Vagina (tissue), 2 donors: ENCODE measurements at regions not wholly inside any gene's neighbourhood (a gene's known extent, or its start where the extent isn't known, plus 50 kb on each side); places are given as distances from the start of the nearest gene placed in this dataset.

Experiments
- DNase-seq, 2 donors: peaks; one replicate each; pipeline ENCODE4 v3.0.0-alpha.2; 2017; ENCODE audit errors: extremely low spot score in 2 of 2
- H3K27ac ChIP-seq: fragments of 200-600 bp; sonication (generic); one replicate; pipeline ENCODE4 v1.5.1; 2019
- H3K27me3 ChIP-seq: fragments of 200-600 bp; sonication (generic); one replicate; pipeline ENCODE4 v1.5.1; 2019
- H3K36me3 ChIP-seq, 2 donors: fragments of 200-600 bp; sonication (generic); one replicate each; pipeline ENCODE4 v1.5.1; 2017 to 2019
- H3K4me1 ChIP-seq: fragments of 200-600 bp; sonication (generic); one replicate; pipeline ENCODE4 v1.5.1; 2019
- H3K4me3 ChIP-seq, 2 donors: fragments of 200-600 bp; sonication (generic); 1 replicate in 1 of 2; 2 replicates in 1 of 2; pipeline ENCODE4 v1.5.1; 2016 to 2019
- H3K9me3 ChIP-seq: fragments of 200-600 bp; sonication (generic); one replicate; pipeline ENCODE4 v1.5.1; 2019
- CTCF ChIP-seq, 3 experiments: fragments of 450-650 bp in 2 of 3; fragments of 200-600 bp in 1 of 3; sonication (generic) in 1 of 3; IDR thresholded peaks; one replicate each; pipeline ENCODE4 v1.5.1; 2017 to 2019; ENCODE audit warnings: antibody characterized with exemption in 3 of 3, mild to moderate bottlenecking in 2 of 3, moderate library complexity in 2 of 3
- POLR2A ChIP-seq, 2 donors: fragments of 450-650 bp; IDR thresholded peaks; one replicate each; pipeline ENCODE4 v1.6.1; 2017; ENCODE audit warnings: antibody characterized with exemption in 2 of 2, mild to moderate bottlenecking in 2 of 2, moderate library complexity in 2 of 2
- POLR2AphosphoS5 ChIP-seq, 2 donors: sonication (generic); formaldehyde crosslinking; IDR thresholded peaks; one replicate each; pipeline ENCODE4 v1.9.0; 2017; ENCODE audit warnings: antibody characterized with exemption in 2 of 2, mild to moderate bottlenecking in 2 of 2, low read depth in 1 of 2; ENCODE audit not compliant: insufficient read depth in 1 of 2
- intact Hi-C: fragments of 100-400 bp; cut with DNase I; formaldehyde crosslinking; loops from one replicate; pipeline ENCODE4 v1.15.1; 2023

GRCh38 chr9:78666818-78667414, 370.0 kb downstream of the PSAT1 start:
- TF ChIP-seq POLR2A (IDR thresholded peaks at IDR 0.05) (no peak), POLR2AphosphoS5 (IDR thresholded peaks at IDR 0.05; ENCODE audit: insufficient read depth in 1 of 2, low read depth in 1 of 2) (no peak), CTCF (IDR thresholded peaks at IDR 0.05) (no peak)
- Histone ChIP-seq H3K27me3 (no peaks in the 10 kb centered on the region), H3K9me3 (no peaks in the 10 kb centered on the region), H3K36me3 (no peaks in the 10 kb centered on the region), H3K4me1 (no peaks in the 10 kb centered on the region), H3K4me3 (no peak overlapping the region), H3K27ac (no peak overlapping the region)
- intact Hi-C loops: no loop called here
- DNase-seq: no peak

GRCh38 chr9:78668148-78668832, 371.4 kb downstream of the PSAT1 start:
- Histone ChIP-seq H3K36me3 (no peaks in the 10 kb centered on the region), H3K9me3 (no peaks in the 10 kb centered on the region), H3K4me1 (no peaks in the 10 kb centered on the region), H3K27me3 (no peaks in the 10 kb centered on the region), H3K4me3 (no peak overlapping the region), H3K27ac (no peak overlapping the region)
- TF ChIP-seq POLR2A (IDR thresholded peaks at IDR 0.05): no peak
- TF ChIP-seq CTCF (IDR thresholded peaks at IDR 0.05): no peak
- no peak for TF ChIP-seq POLR2AphosphoS5 (IDR thresholded peaks at IDR 0.05; ENCODE audit: insufficient read depth in 1 of 2, low read depth in 1 of 2)
- intact Hi-C loops: no loop called here
- DNase-seq: no peak

- no peak overlapping the region for H3K4me3 ChIP-seq
- H3K27ac ChIP-seq: no peak overlapping the region
- no peak for DNase-seq
- no peaks in the 10 kb centered on the region for H3K36me3 ChIP-seq
- H3K9me3 ChIP-seq: no peaks in the 10 kb centered on the region
- no peaks in the 10 kb centered on the region for H3K27me3 ChIP-seq
- intact Hi-C loops: no loop called here
- TF ChIP-seq CTCF (IDR thresholded peaks at IDR 0.05) (no peak), POLR2AphosphoS5 (IDR thresholded peaks at IDR 0.05; ENCODE audit: insufficient read depth in 1 of 2, low read depth in 1 of 2) (no peak), POLR2A (IDR thresholded peaks at IDR 0.05) (no peak)
- no peaks in the 10 kb centered on the region for H3K4me1 ChIP-seq
These were observed 372.7 kb downstream of the PSAT1 start for GRCh38 chr9:78669591-78669990.

GRCh38 chr9:78671785-78672184, 374.9 kb downstream of the PSAT1 start:
- TF ChIP-seq POLR2AphosphoS5 (IDR thresholded peaks at IDR 0.05; ENCODE audit: insufficient read depth in 1 of 2, low read depth in 1 of 2) (no peak), CTCF (IDR thresholded peaks at IDR 0.05) (no peak), POLR2A (IDR thresholded peaks at IDR 0.05) (no peak)
- no peaks in the 10 kb centered on the region for H3K4me1 ChIP-seq
- intact Hi-C loops: loop anchor here (10.0 kb wide), 1 partner anchor 63 kb away; no protein-coding TSS in a partner anchor
- H3K4me3 ChIP-seq: no peak overlapping the region
- DNase-seq: no peak
- no peaks in the 10 kb centered on the region for H3K9me3 ChIP-seq
- no peaks in the 10 kb centered on the region for H3K36me3 ChIP-seq
- H3K27ac ChIP-seq: no peak overlapping the region
- H3K27me3 ChIP-seq: no peaks in the 10 kb centered on the region

- no peaks in the 10 kb centered on the region for H3K27me3 ChIP-seq
- no peaks in the 10 kb centered on the region for H3K4me1 ChIP-seq
- no peak for DNase-seq
- no peaks in the 10 kb centered on the region for H3K36me3 ChIP-seq
- no peaks in the 10 kb centered on the region for H3K9me3 ChIP-seq
- no peak overlapping the region for H3K27ac ChIP-seq
- TF ChIP-seq POLR2AphosphoS5 (IDR thresholded peaks at IDR 0.05; ENCODE audit: insufficient read depth in 1 of 2, low read depth in 1 of 2) (no peak), POLR2A (IDR thresholded peaks at IDR 0.05) (no peak), CTCF (IDR thresholded peaks at IDR 0.05) (no peak)
- intact Hi-C loops: loop anchor here (10.0 kb wide), 1 partner anchor 60 kb away; no protein-coding TSS in a partner anchor
- H3K4me3 ChIP-seq: no peak overlapping the region
These were observed 377.9 kb downstream of the PSAT1 start for GRCh38 chr9:78674874-78675273.
